Tibial nerve (tissue), 4 donors: ENCODE measurements at regions not wholly inside any gene's neighbourhood (a gene's known extent, or its start where the extent isn't known, plus 50 kb on each side); places are given as distances from the start of the nearest gene placed in this dataset.

ENCODE experiments used
- CTCF ChIP-seq, 5 experiments: fragments of 200-600 bp in 3 of 5; fragments of 450-650 bp in 2 of 5; sonication (generic) in 3 of 5; IDR thresholded peaks; one replicate each; pipeline ENCODE4 v1.5.1; 2016 to 2019; ENCODE audit warnings: antibody characterized with exemption in 5 of 5, mild to moderate bottlenecking in 3 of 5, moderate library complexity in 2 of 5
- EP300 ChIP-seq, 2 donors: sonication (generic); formaldehyde crosslinking; IDR thresholded peaks; one replicate each; pipeline ENCODE4 v1.6.1; 2017; ENCODE audit warnings: antibody characterized with exemption in 2 of 2, mild to moderate bottlenecking in 1 of 2
- POLR2A ChIP-seq, 2 donors: fragments of 450-650 bp; IDR thresholded peaks; one replicate each; pipeline ENCODE4 v1.6.1; 2017; ENCODE audit warnings: antibody characterized with exemption in 2 of 2, mild to moderate bottlenecking in 2 of 2, moderate library complexity in 2 of 2

GRCh38 chr5:91977579-91977978, 594.5 kb upstream of the ARRDC3 start:
- TF ChIP-seq POLR2A (IDR thresholded peaks at IDR 0.05) = no peak
- TF ChIP-seq CTCF (IDR thresholded peaks at IDR 0.05) = no peak
- TF ChIP-seq EP300 (IDR thresholded peaks at IDR 0.05) = no peak
